ENCODE measurements at regions not wholly inside any gene's neighbourhood (a gene's known extent, or its start where the extent isn't known, plus 50 kb on each side); places are given as distances from the start of the nearest gene placed in this dataset.

DNA sequence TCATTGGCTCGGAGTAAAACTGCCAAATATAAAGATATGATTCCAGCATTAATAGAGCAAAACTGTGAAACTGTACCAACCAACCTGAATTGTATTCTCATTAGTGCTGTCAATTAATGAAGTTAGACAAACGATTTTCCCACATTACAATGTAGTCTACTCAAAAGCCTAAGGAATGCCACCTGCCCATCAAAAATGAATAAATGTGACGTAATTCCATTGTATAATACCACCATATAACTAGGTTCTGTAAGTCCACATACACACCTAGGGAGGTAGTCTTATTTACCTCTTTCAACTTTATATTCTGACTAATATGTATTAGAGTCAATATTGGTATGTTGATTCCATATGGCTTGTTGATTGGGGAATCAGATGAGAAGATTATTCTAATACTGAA, 76.2 kb downstream of the FAM76B start:
- H3K27ac ChIP-seq (ENCODE audit: insufficient read depth, low read length), result no peak overlapping the region
- no peak overlapping the region for H4K8ac ChIP-seq (ENCODE audit: low read depth in 2 of 2, low read length in 2 of 2)
- H3K4me1 ChIP-seq (ENCODE audit: control insufficient read depth, insufficient read depth, low read length), result no peaks in the 10 kb centered on the region
- no peak overlapping the region for H2AK5ac ChIP-seq (ENCODE audit: low read depth, low read length)
- H3K4ac ChIP-seq (ENCODE audit: low read depth, low read length), result no peak overlapping the region
- in situ Hi-C loops (cut with MboI; ENCODE audit: low sequenced_read_pairs), result no loop called here
- ChIA-PET CTCF (interaction anchor here (1.0 kb wide), 1 partner anchor 8 kb away, joined by 4 read pairs; no protein-coding TSS in a partner anchor), POLR2A (ENCODE audit: unreplicated experiment) (no interaction called here)
- no peak overlapping the region for H3K23ac ChIP-seq (ENCODE audit: low read depth, low read length)
- no peak overlapping the region for H2BK5ac ChIP-seq (ENCODE audit: low read depth, low read length, poor library complexity, severe bottlenecking)
- H3K18ac ChIP-seq (ENCODE audit: low read depth, low read length), result no peak overlapping the region
- H3K4me2 ChIP-seq (ENCODE audit: low read depth, low read length), result no peak overlapping the region
- H4K20me1 ChIP-seq (ENCODE audit: insufficient read depth, low read length), result no peaks in the 10 kb centered on the region
- BruUV-seq (replicated peaks), result no TSS peak
- no peak overlapping the region for H2BK120ac ChIP-seq (ENCODE audit: low read depth, low read length)
- dilution Hi-C loops (cut with HindIII; ENCODE audit: low sequenced_read_pairs, unreplicated experiment), result no loop called here
- no peak overlapping the region for H2BK20ac ChIP-seq (ENCODE audit: low read depth, low read length)
- intact Hi-C loops (cut with micrococcal nuclease), result no loop called here
- H3K14ac ChIP-seq (replicated peaks; ENCODE audit: low read depth, low read length), result no peak overlapping the region
- H3K9ac ChIP-seq (ENCODE audit: low read depth, low read length), result no peak overlapping the region
- H4K91ac ChIP-seq (ENCODE audit: insufficient read depth, low read depth, low read length), result no peak overlapping the region
- no peak overlapping the region for H2AFZ ChIP-seq (replicated peaks; ENCODE audit: low read length, poor library complexity)
- TF ChIP-seq, protein P1, sequence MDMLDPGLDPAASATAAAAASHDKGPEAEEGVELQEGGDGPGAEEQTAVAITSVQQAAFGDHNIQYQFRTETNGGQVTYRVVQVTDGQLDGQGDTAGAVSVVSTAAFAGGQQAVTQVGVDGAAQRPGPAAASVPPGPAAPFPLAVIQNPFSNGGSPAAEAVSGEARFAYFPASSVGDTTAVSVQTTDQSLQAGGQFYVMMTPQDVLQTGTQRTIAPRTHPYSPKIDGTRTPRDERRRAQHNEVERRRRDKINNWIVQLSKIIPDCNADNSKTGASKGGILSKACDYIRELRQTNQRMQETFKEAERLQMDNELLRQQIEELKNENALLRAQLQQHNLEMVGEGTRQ (IDR thresholded peaks at IDR 0.05; ENCODE audit: low read depth, low read length), result no peak
- TF ChIP-seq SMC3 (IDR thresholded peaks at IDR 0.05; ENCODE audit: low read depth, low read length), result no peak
- no peak for TF ChIP-seq BHLHE40 (IDR thresholded peaks at IDR 0.05; ENCODE audit: low read depth, low read length)
- TF ChIP-seq NFE2L2 (IDR thresholded peaks at IDR 0.05; ENCODE audit: low read depth, low read length), result no peak
- no peak for TF ChIP-seq POLR2A (IDR thresholded peaks at IDR 0.05; ENCODE audit: low read depth, low read length)
- TF ChIP-seq FOS (IDR thresholded peaks at IDR 0.05; ENCODE audit: low read depth, low read length), result no peak
- TF ChIP-seq RCOR1 (IDR thresholded peaks at IDR 0.05; ENCODE audit: insufficient replicate concordance, low read length), result no peak
- no peak for ATAC-seq (ENCODE audit: low read depth)
- no peak overlapping the region for H4K5ac ChIP-seq (ENCODE audit: low read depth, low read length)
- WGBS, 2 experiments (ENCODE audit: extremely low coverage in 2 of 2, insufficient read length in 1 of 2), result no CpG with 5 or more reads among the region's 3 CpGs
- no peaks in the 10 kb centered on the region for H3K9me3 ChIP-seq (ENCODE audit: control insufficient read depth, insufficient read depth, low read length)
- H3K27me3 ChIP-seq (ENCODE audit: control insufficient read depth, insufficient read depth, low read length), result peaks cover 18% of the 10 kb centered on the region
- no peaks in the 10 kb centered on the region for H3K36me3 ChIP-seq (ENCODE audit: control insufficient read depth, insufficient read depth, low read length)
- DNase-seq, result no peak
- no peaks in the 10 kb centered on the region for H3K9me1 ChIP-seq (ENCODE audit: insufficient read depth, low read length)
- no peak overlapping the region for H2BK15ac ChIP-seq (ENCODE audit: low read depth, low read length)
- H2AK9ac ChIP-seq (replicated peaks; ENCODE audit: low read depth, low read length, poor library complexity), result no peak overlapping the region
- no peak overlapping the region for H3K56ac ChIP-seq (ENCODE audit: extremely low read depth, insufficient read depth, low read length)
- no peaks in the 10 kb centered on the region for H3K79me1 ChIP-seq (ENCODE audit: low read depth in 1 of 2, low read length in 2 of 2)
- H3K4me3 ChIP-seq (ENCODE audit: insufficient read depth, low read depth, low read length), result no peak overlapping the region

Measured in IMR-90 (cell line).